PC-9 (cell line): ENCODE measurements at regions not wholly inside any gene's neighbourhood (a gene's known extent, or its start where the extent isn't known, plus 50 kb on each side); places are given as distances from the start of the nearest gene placed in this dataset.

ENCODE experiments used
- CTCF ChIP-seq: fragments of 200-600 bp; sonication (generic); conservative IDR thresholded peaks from 2 replicates; pipeline ENCODE4 v1.6.1; 2017; ENCODE audit warnings: mixed run types, antibody characterized with exemption, mild to moderate bottlenecking, moderate library complexity
- EZH2 ChIP-seq: fragments of 200-600 bp; sonication (generic); IDR thresholded peaks from 2 replicates; pipeline ENCODE4 v1.8.0; 2017; ENCODE audit warnings: antibody characterized with exemption, low read depth

GRCh38 chr3:110966966-110967663 lies 104.5 kb upstream of the NECTIN3 start:
- no peak for TF ChIP-seq CTCF
- TF ChIP-seq EZH2, result no peak
